Prostate gland (tissue), 2 donors: ENCODE measurements at regions not wholly inside any gene's neighbourhood (a gene's known extent, or its start where the extent isn't known, plus 50 kb on each side); places are given as distances from the start of the nearest gene placed in this dataset.

ENCODE experiments used
- POLR2A ChIP-seq: fragments of 450-650 bp; IDR thresholded peaks from one replicate; pipeline ENCODE4 v1.6.1; 2016; ENCODE audit warnings: antibody characterized with exemption, mild to moderate bottlenecking
- POLR2AphosphoS5 ChIP-seq: sonication (generic); formaldehyde crosslinking; IDR thresholded peaks from one replicate; pipeline ENCODE4 v1.6.1; 2017; ENCODE audit warnings: antibody characterized with exemption
- TF ChIP-seq, protein P1 (sequence below), 4 experiments: fragments of 200-600 bp in 2 of 4; fragments of 450-650 bp in 2 of 4; sonication (generic) in 2 of 4; IDR thresholded peaks; 1 replicate in 3 of 4; 2 replicates in 1 of 4; pipeline ENCODE4 v1.5.1; 2016 to 2019; ENCODE audit warnings: antibody characterized with exemption in 4 of 4, mild to moderate bottlenecking in 2 of 4, moderate library complexity in 2 of 4

DNA sequence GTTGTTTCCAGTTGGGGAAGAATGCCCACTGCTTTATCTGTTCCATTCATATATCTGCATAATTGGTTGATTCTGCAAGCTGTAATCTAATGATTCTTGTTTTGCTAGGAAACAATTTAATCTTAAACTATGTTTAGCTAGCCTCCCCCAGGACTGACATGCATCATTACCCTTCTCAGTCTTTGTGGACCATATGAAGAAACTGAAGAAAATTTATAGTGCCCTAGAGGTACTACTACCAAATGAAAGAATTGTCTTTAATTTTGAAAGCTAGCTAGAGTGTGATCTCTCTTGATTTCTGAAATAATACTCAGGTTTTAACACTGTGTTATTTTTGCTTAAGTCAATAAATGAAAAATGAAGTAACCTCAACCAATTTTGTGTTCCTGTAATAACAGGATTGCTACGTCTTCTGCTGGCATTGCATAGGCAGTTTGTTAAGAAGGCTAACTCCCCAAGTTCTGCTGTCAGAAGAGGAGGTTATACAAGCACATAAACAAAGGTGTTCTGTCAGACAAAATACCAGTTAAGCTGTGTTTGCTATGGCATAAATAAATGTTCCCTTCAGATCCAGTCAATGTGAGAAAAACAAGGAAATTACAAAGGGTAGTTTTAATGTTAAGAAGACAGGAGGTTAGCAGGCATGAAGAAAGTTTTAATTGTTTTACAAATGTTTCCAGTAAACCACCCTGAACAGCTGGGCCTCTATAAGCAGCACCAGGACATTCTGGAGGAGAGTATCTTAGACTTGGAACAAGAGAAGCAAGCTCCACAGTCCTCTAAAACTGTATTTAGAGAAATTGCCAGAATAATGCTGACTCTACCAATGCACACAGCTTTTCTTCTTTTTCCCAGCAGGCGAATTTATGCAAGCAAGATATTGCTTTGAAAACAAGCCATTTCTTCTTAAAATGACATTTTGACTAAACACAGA is 90.3 kb upstream of the CTTNBP2 start:
- TF ChIP-seq POLR2AphosphoS5: no peak
- TF ChIP-seq, protein P1, sequence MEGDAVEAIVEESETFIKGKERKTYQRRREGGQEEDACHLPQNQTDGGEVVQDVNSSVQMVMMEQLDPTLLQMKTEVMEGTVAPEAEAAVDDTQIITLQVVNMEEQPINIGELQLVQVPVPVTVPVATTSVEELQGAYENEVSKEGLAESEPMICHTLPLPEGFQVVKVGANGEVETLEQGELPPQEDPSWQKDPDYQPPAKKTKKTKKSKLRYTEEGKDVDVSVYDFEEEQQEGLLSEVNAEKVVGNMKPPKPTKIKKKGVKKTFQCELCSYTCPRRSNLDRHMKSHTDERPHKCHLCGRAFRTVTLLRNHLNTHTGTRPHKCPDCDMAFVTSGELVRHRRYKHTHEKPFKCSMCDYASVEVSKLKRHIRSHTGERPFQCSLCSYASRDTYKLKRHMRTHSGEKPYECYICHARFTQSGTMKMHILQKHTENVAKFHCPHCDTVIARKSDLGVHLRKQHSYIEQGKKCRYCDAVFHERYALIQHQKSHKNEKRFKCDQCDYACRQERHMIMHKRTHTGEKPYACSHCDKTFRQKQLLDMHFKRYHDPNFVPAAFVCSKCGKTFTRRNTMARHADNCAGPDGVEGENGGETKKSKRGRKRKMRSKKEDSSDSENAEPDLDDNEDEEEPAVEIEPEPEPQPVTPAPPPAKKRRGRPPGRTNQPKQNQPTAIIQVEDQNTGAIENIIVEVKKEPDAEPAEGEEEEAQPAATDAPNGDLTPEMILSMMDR (IDR thresholded peaks at IDR 0.05): no peak
- TF ChIP-seq POLR2A: no peak
